ENCODE measurements at regions not wholly inside any gene's neighbourhood (a gene's known extent, or its start where the extent isn't known, plus 50 kb on each side); places are given as distances from the start of the nearest gene placed in this dataset.

GRCh38 chr4:174147863-174148262 is 135.6 kb downstream of the FBXO8 start:
- TF ChIP-seq, protein P1, sequence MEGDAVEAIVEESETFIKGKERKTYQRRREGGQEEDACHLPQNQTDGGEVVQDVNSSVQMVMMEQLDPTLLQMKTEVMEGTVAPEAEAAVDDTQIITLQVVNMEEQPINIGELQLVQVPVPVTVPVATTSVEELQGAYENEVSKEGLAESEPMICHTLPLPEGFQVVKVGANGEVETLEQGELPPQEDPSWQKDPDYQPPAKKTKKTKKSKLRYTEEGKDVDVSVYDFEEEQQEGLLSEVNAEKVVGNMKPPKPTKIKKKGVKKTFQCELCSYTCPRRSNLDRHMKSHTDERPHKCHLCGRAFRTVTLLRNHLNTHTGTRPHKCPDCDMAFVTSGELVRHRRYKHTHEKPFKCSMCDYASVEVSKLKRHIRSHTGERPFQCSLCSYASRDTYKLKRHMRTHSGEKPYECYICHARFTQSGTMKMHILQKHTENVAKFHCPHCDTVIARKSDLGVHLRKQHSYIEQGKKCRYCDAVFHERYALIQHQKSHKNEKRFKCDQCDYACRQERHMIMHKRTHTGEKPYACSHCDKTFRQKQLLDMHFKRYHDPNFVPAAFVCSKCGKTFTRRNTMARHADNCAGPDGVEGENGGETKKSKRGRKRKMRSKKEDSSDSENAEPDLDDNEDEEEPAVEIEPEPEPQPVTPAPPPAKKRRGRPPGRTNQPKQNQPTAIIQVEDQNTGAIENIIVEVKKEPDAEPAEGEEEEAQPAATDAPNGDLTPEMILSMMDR (IDR thresholded peaks at IDR 0.05): no peak
- TF ChIP-seq POLR2A (IDR thresholded peaks at IDR 0.05): no peak

Data from body of pancreas (tissue), 4 donors.